ENCODE measurements at regions not wholly inside any gene's neighbourhood (a gene's known extent, or its start where the extent isn't known, plus 50 kb on each side); places are given as distances from the start of the nearest gene placed in this dataset.

- TF ChIP-seq TAF1 (IDR thresholded peaks at IDR 0.05; ENCODE audit: low read depth, low read length) (no peak), POLR2A (IDR thresholded peaks at IDR 0.05; ENCODE audit: low read depth, low read length) (no peak), POLR2AphosphoS5 (IDR thresholded peaks at IDR 0.05; ENCODE audit: low read depth, low read length) (no peak)
These were observed 212.4 kb downstream of the ZIC5 start for GRCh38 chr13:99759163-99759552.
